ENCODE measurements at regions not wholly inside any gene's neighbourhood (a gene's known extent, or its start where the extent isn't known, plus 50 kb on each side); places are given as distances from the start of the nearest gene placed in this dataset.
A peak's percentile ranks its signal among the peaks of the same experiment; 100 is the strongest.

DNA sequence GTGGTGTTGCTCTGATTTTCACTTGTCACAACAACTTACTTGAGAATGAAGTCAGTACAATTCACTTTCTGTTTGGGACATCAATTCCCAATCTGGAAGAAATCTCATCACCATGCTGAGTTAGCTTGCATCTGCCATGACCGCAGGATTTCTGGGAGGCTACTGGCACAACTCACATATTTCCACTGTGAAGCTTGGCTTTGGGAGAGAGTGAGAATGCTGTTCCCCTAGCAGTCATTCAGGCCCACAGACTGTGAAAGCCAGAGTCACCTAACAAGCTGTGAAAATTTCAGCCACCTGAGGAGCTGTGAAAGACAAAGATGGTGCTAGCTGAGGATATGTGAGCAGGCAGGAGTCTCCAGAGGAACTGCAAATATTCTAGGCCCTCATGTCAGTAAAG, 365.2 kb upstream of the TUSC1 start:
- in situ Hi-C loops (cut with MboI) = no loop called here
- no peaks in the 10 kb centered on the region for H4K20me1 ChIP-seq (ENCODE audit: insufficient read depth)
- no peak overlapping the region for H2AFZ ChIP-seq
- H3K9me3 ChIP-seq (ENCODE audit: low read depth) = peaks cover 4% of the 10 kb centered on the region
- H3K4me2 ChIP-seq (ENCODE audit: unreplicated experiment) = no peak overlapping the region
- TF ChIP-seq EZH2 (IDR thresholded peaks at IDR 0.05; ENCODE audit: insufficient read depth, poor library complexity, severe bottlenecking) (no peak), EZH2phosphoT487 (IDR thresholded peaks at IDR 0.05; ENCODE audit: insufficient read depth, low read depth) (no peak)
- H3K9me2 ChIP-seq (ENCODE audit: insufficient read depth) = no peaks in the 10 kb centered on the region
- H3K27me3 ChIP-seq (replicated peaks; ENCODE audit: insufficient read depth) = no peaks in the 10 kb centered on the region
- H3K4me3 ChIP-seq = no peak overlapping the region
- no peak for DNase-seq
- no peak overlapping the region for H3K27ac ChIP-seq
- WGBS, 2 experiments (ENCODE audit: low coverage in 1 of 2, low lambda C conversion rate in 2 of 2, missing lambda C conversion rate in 2 of 2) = 15 to 21% methylated on average over 1 of the region's 1 CpG
- H3K36me3 ChIP-seq (ENCODE audit: low read depth) = no peaks in the 10 kb centered on the region
- H3F3A ChIP-seq (ENCODE audit: insufficient read depth) = no peaks in the 10 kb centered on the region
- no peaks in the 10 kb centered on the region for H3K4me1 ChIP-seq (ENCODE audit: insufficient read depth)
- no peak overlapping the region for H3K9ac ChIP-seq
- H3K79me2 ChIP-seq (ENCODE audit: insufficient read depth) = no peaks in the 10 kb centered on the region

DNA sequence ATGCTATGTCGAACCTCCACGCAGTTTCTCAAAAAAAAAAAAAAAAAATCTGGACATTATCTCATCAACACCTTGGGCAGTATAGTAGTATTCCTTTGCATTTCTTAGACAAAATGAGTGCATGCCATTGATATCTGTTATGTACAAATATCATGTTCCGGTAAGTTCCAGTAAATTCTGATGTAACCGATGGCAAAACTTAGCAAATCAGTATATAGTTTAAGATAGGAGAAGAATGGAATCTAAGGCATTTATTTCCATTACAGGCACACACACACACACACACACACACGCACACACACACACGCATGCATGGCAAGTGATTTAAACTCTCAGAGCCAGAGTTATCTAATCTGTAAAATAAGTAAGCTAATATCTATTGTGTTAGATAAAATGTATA, 356.5 kb upstream of the TUSC1 start:
- 71 to 74% methylated on average over 6 of the region's 6 CpGs for WGBS, 2 experiments (ENCODE audit: low coverage in 1 of 2, low lambda C conversion rate in 2 of 2, missing lambda C conversion rate in 2 of 2)
- Histone ChIP-seq H3K9me3 (ENCODE audit: low read depth) (no peaks in the 10 kb centered on the region), H3K9ac (no peak overlapping the region), H2AFZ (no peak overlapping the region), H3K4me1 (ENCODE audit: insufficient read depth) (peaks cover 14% of the 10 kb centered on the region; the same call in 1 of the 2 replicates), H3K9me2 (ENCODE audit: insufficient read depth) (no peaks in the 10 kb centered on the region), H3K4me2 (ENCODE audit: unreplicated experiment) (no peak overlapping the region), H3K36me3 (ENCODE audit: low read depth) (no peaks in the 10 kb centered on the region), H3K79me2 (ENCODE audit: insufficient read depth) (no peaks in the 10 kb centered on the region), H3K27ac (no peak overlapping the region), H3K27me3 (replicated peaks; ENCODE audit: insufficient read depth) (no peaks in the 10 kb centered on the region), H3F3A (ENCODE audit: insufficient read depth) (no peaks in the 10 kb centered on the region), H3K4me3 (no peak overlapping the region), H4K20me1 (ENCODE audit: insufficient read depth) (no peaks in the 10 kb centered on the region)
- in situ Hi-C loops (cut with MboI) = no loop called here
- no peak for DNase-seq
- TF ChIP-seq EZH2 (IDR thresholded peaks at IDR 0.05; ENCODE audit: insufficient read depth, poor library complexity, severe bottlenecking) = no peak

DNA sequence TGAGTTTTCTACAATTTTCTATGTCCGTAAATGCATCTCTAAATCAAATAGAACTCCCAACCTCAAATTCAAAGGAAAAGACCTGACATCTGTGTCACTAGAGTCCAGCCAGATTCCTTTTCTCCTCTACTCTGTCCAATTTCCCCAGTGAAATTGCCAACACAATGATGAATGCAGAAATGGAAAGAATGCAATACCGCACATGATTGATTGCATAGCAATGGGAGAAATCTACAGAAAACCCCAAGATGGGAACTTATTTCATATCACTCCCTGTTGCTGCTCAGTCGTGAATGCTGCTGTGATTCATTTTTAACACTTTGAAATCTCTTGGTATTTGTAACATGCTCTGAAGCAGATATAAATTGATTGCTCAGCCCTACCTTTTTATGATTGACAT, 355.1 kb upstream of the TUSC1 start:
- 4 to 13% methylated on average over 3 of the region's 3 CpGs for WGBS, 2 experiments (ENCODE audit: low coverage in 1 of 2, low lambda C conversion rate in 2 of 2, missing lambda C conversion rate in 2 of 2)
- in situ Hi-C loops (cut with MboI) = no loop called here
- DNase-seq = peak; percentile 44

DNA sequence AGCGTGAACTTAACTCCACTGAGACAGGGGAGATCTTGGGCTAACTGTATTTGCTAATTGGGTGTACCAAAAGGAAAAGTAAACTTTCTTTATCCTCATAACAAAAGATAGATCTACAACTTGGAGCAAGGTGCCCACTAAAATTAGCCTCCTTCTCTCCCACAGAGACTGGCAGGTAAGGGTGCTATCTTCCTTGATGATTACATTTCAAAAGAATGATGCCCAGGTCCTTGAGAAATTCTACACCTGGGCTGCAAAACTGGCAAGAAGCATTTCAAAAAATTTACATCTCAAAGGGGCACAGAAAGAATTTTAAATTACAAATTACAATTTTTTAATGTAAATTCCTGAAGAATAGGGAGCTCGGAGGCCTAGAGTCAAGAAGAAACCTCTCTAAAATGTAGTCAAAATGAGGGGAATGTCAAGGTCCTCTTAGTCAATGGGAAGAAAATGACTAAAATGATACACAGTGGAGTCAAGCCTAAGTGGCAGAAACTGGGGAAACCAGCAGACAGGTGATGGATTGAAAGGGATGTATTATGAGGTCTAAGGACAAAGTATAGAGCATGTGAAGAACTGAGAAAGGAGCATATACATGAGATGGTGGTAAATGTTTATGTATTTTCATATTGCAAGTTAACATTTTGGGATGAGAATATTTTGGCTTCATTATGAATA, 348.3 kb upstream of the TUSC1 start:
- Histone ChIP-seq H3F3A (ENCODE audit: insufficient read depth) (no peaks in the 10 kb centered on the region), H3K4me3 (no peak overlapping the region), H3K9ac (no peak overlapping the region), H3K9me3 (ENCODE audit: low read depth) (no peaks in the 10 kb centered on the region), H3K27ac (no peak overlapping the region), H3K4me2 (ENCODE audit: unreplicated experiment) (no peak overlapping the region), H3K27me3 (replicated peaks; ENCODE audit: insufficient read depth) (no peaks in the 10 kb centered on the region), H3K9me2 (ENCODE audit: insufficient read depth) (no peaks in the 10 kb centered on the region), H2AFZ (no peak overlapping the region), H3K36me3 (ENCODE audit: low read depth) (no peaks in the 10 kb centered on the region), H4K20me1 (ENCODE audit: insufficient read depth) (no peaks in the 10 kb centered on the region), H3K79me2 (ENCODE audit: insufficient read depth) (no peaks in the 10 kb centered on the region), H3K4me1 (ENCODE audit: insufficient read depth) (no peaks in the 10 kb centered on the region)
- WGBS, 2 experiments (ENCODE audit: low coverage in 1 of 2, low lambda C conversion rate in 2 of 2, missing lambda C conversion rate in 2 of 2) = 63 to 79% methylated on average over 2 of the region's 2 CpGs
- in situ Hi-C loops (cut with MboI) = no loop called here
- DNase-seq = no peak
- TF ChIP-seq EZH2 (IDR thresholded peaks at IDR 0.05; ENCODE audit: insufficient read depth, poor library complexity, severe bottlenecking) = no peak
- no peak for TF ChIP-seq EZH2phosphoT487 (IDR thresholded peaks at IDR 0.05; ENCODE audit: insufficient read depth, low read depth)

More for the DNA sequence above, 355.1 kb upstream of the TUSC1 start:
- TF ChIP-seq EZH2phosphoT487 (IDR thresholded peaks at IDR 0.05; ENCODE audit: insufficient read depth, low read depth) (no peak), EZH2 (IDR thresholded peaks at IDR 0.05; ENCODE audit: insufficient read depth, poor library complexity, severe bottlenecking) (no peak)
- H3K4me1 ChIP-seq (ENCODE audit: insufficient read depth) = peaks cover 14% of the 10 kb centered on the region; the same call in 1 of the 2 replicates
- H3F3A ChIP-seq (ENCODE audit: insufficient read depth) = no peaks in the 10 kb centered on the region
- no peak overlapping the region for H3K27ac ChIP-seq
- H4K20me1 ChIP-seq (ENCODE audit: insufficient read depth) = no peaks in the 10 kb centered on the region
- H3K36me3 ChIP-seq (ENCODE audit: low read depth) = no peaks in the 10 kb centered on the region
- H3K79me2 ChIP-seq (ENCODE audit: insufficient read depth) = no peaks in the 10 kb centered on the region
- peak overlapping the region; percentile 9 for H3K4me2 ChIP-seq (ENCODE audit: unreplicated experiment)
- H3K9me3 ChIP-seq (ENCODE audit: low read depth) = no peaks in the 10 kb centered on the region
- H3K9me2 ChIP-seq (ENCODE audit: insufficient read depth) = no peaks in the 10 kb centered on the region
- H3K9ac ChIP-seq = no peak overlapping the region
- no peak overlapping the region for H3K4me3 ChIP-seq
- no peak overlapping the region for H2AFZ ChIP-seq
- H3K27me3 ChIP-seq (replicated peaks; ENCODE audit: insufficient read depth) = no peaks in the 10 kb centered on the region

DNA sequence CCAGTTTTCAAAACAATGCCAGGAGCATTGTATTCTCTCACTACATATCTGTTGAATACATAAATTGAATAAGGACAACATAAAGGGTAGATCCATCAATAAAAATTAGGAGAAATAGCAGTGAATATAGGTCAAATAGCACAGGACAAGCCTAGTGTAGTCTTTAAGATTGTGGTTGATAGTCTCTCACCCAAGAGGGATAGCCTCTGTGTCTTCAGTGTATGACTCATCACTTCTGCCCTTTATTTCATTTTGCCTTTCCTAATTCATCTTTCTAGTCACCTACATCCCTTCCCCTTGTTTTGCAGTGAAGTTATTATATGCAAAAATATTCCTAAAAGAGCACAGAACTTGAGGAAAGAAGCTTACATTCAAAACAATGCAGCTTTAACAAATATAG, 335.0 kb upstream of the TUSC1 start:
- in situ Hi-C loops (cut with MboI) = no loop called here
- H3K36me3 ChIP-seq (ENCODE audit: low read depth) = no peaks in the 10 kb centered on the region
- H2AFZ ChIP-seq = no peak overlapping the region
- no peaks in the 10 kb centered on the region for H3K79me2 ChIP-seq (ENCODE audit: insufficient read depth)
- H3K4me3 ChIP-seq = no peak overlapping the region
- no peaks in the 10 kb centered on the region for H3K9me2 ChIP-seq (ENCODE audit: insufficient read depth)
- DNase-seq = peak; percentile 8
- H3K9ac ChIP-seq = no peak overlapping the region
- H4K20me1 ChIP-seq (ENCODE audit: insufficient read depth) = no peaks in the 10 kb centered on the region
- TF ChIP-seq EZH2 (IDR thresholded peaks at IDR 0.05; ENCODE audit: insufficient read depth, poor library complexity, severe bottlenecking) (no peak), EZH2phosphoT487 (IDR thresholded peaks at IDR 0.05; ENCODE audit: insufficient read depth, low read depth) (no peak)
- H3K27ac ChIP-seq = no peak overlapping the region
- H3K4me1 ChIP-seq (ENCODE audit: insufficient read depth) = 0 out of 2 replicates have a peak, but pooled peaks cover 10% of the 10 kb centered on the region
- H3K4me2 ChIP-seq (ENCODE audit: unreplicated experiment) = no peak overlapping the region
- H3K9me3 ChIP-seq (ENCODE audit: low read depth) = no peaks in the 10 kb centered on the region
- H3F3A ChIP-seq (ENCODE audit: insufficient read depth) = no peaks in the 10 kb centered on the region
- no peaks in the 10 kb centered on the region for H3K27me3 ChIP-seq (replicated peaks; ENCODE audit: insufficient read depth)
